ENCODE measurements at regions not wholly inside any gene's neighbourhood (a gene's known extent, or its start where the extent isn't known, plus 50 kb on each side); places are given as distances from the start of the nearest gene placed in this dataset.

- Histone ChIP-seq H3K4me1 (ENCODE audit: control insufficient read depth, extremely low read depth, insufficient read depth, low read length) (no peaks in the 10 kb centered on the region), H3K79me2 (ENCODE audit: control insufficient read depth, insufficient read depth, low read length) (no peaks in the 10 kb centered on the region), H3K27ac (ENCODE audit: insufficient read depth, low read depth, low read length) (no peak overlapping the region), H3K27me3 (ENCODE audit: control insufficient read depth in 2 of 2, insufficient read depth in 2 of 2, low read length in 2 of 2) (no peaks in the 10 kb centered on the region), H3K9me3 (replicated peaks; ENCODE audit: control insufficient read depth, insufficient read depth, low read length) (peaks cover 5% of the 10 kb centered on the region), H3K4me2 (ENCODE audit: insufficient read depth, low read length) (no peak overlapping the region), H3K36me3 (ENCODE audit: control insufficient read depth in 2 of 2, extremely low read depth in 1 of 2, insufficient read depth in 2 of 2, low read length in 2 of 2) (no peaks in the 10 kb centered on the region), H3K9me1 (replicated peaks; ENCODE audit: control insufficient read depth, extremely low read depth, insufficient read depth, low read length) (no peaks in the 10 kb centered on the region), H4K20me1 (replicated peaks; ENCODE audit: control insufficient read depth, extremely low read depth, insufficient read depth, low read length) (no peaks in the 10 kb centered on the region), H3K9ac (replicated peaks; ENCODE audit: extremely low read depth, insufficient read depth, low read length) (no peak overlapping the region), H2AFZ (ENCODE audit: low read depth, low read length) (no peak overlapping the region), H3K4me3 (replicated peaks in 1 of 3; ENCODE audit: insufficient read depth in 1 of 3, low read depth in 1 of 3, low read length in 3 of 3) (no peak overlapping the region)
- no peak for DNase-seq (ENCODE audit: low read depth, low spot score)
- dilution Hi-C loops (cut with MboI; ENCODE audit: extremely low pct_ligation_motif_present, low sequenced_read_pairs) = no loop called here
- no peak for FAIRE-seq
- no peak for TF ChIP-seq MAX (IDR thresholded peaks at IDR 0.05; ENCODE audit: insufficient read depth, insufficient read length)
- TF ChIP-seq EZH2 (IDR thresholded peaks at IDR 0.05; ENCODE audit: borderline replicate concordance, low read depth, low read length, severe bottlenecking) = no peak
- no peak for TF ChIP-seq CTCF (IDR thresholded peaks at IDR 0.05; ENCODE audit: extremely low read depth in 1 of 2, insufficient read depth in 1 of 2, low read depth in 1 of 2, low read length in 2 of 2)
- no peak for TF ChIP-seq MYC (IDR thresholded peaks at IDR 0.05; ENCODE audit: low read depth, low read length)
- no peak for TF ChIP-seq POLR2A (IDR thresholded peaks at IDR 0.05; ENCODE audit: low read depth, low read length)
- no peak for TF ChIP-seq POLR2AphosphoS5 (IDR thresholded peaks at IDR 0.05; ENCODE audit: insufficient read depth, low read depth, low read length)
- no peak for TF ChIP-seq JUN (IDR thresholded peaks at IDR 0.05; ENCODE audit: borderline replicate concordance, insufficient read depth, insufficient read length, low read depth)
- TF ChIP-seq GATA2 (IDR thresholded peaks at IDR 0.05; ENCODE audit: insufficient read depth, insufficient read length, low read depth, low read length) = no peak
- TF ChIP-seq FOS (IDR thresholded peaks at IDR 0.05; ENCODE audit: borderline replicate concordance, insufficient read depth, low read length) = no peak
- CTCF ChIA-PET = no interaction called here
- no TSS peak for BruUV-seq (replicated peaks)
- POLR2A ChIA-PET = no interaction called here
- intact Hi-C loops (cut with micrococcal nuclease) = no loop called here
Measured at GRCh38 chr14:98323836-98324235, 948.2 kb downstream of the BCL11B start.
